ENCODE measurements at regions not wholly inside any gene's neighbourhood (a gene's known extent, or its start where the extent isn't known, plus 50 kb on each side); places are given as distances from the start of the nearest gene placed in this dataset.

DNA sequence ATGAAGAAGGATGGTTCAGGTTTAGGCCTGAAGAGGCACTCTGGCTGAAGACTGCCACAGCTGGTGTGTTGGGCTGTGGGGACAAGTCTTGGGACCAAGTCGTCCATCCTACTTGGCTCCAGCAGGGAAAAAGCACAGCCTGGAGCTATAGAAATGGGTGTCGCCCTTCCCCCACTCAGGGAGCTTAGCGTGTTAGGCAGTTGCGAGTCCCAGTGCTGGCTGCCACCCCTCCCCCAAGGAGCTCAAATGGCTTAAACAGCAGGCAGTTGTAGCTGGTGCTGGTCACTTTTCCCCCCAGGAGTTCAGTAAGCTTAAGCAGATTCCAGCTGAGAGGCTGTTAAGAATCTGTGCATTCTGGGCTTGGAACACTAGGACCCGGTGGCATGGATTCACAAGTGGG is 319.5 kb upstream of the POF1B start:
- TF ChIP-seq, protein P1, sequence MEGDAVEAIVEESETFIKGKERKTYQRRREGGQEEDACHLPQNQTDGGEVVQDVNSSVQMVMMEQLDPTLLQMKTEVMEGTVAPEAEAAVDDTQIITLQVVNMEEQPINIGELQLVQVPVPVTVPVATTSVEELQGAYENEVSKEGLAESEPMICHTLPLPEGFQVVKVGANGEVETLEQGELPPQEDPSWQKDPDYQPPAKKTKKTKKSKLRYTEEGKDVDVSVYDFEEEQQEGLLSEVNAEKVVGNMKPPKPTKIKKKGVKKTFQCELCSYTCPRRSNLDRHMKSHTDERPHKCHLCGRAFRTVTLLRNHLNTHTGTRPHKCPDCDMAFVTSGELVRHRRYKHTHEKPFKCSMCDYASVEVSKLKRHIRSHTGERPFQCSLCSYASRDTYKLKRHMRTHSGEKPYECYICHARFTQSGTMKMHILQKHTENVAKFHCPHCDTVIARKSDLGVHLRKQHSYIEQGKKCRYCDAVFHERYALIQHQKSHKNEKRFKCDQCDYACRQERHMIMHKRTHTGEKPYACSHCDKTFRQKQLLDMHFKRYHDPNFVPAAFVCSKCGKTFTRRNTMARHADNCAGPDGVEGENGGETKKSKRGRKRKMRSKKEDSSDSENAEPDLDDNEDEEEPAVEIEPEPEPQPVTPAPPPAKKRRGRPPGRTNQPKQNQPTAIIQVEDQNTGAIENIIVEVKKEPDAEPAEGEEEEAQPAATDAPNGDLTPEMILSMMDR (IDR thresholded peaks at IDR 0.05): no peak
- no peak for TF ChIP-seq POLR2A (IDR thresholded peaks at IDR 0.05)

All from uterus (tissue), 2 donors.